NCI-H2196 (cell line): ENCODE measurements at regions not wholly inside any gene's neighbourhood (a gene's known extent, or its start where the extent isn't known, plus 50 kb on each side); places are given as distances from the start of the nearest gene placed in this dataset.
A peak's percentile ranks its signal among the peaks of the same experiment; 100 is the strongest.

Source experiments
- DNase-seq: peaks from one replicate; lab custom pipeline; 2025; ENCODE audit not compliant: unreplicated experiment; lab: John Stamatoyannopoulos, UW

DNA sequence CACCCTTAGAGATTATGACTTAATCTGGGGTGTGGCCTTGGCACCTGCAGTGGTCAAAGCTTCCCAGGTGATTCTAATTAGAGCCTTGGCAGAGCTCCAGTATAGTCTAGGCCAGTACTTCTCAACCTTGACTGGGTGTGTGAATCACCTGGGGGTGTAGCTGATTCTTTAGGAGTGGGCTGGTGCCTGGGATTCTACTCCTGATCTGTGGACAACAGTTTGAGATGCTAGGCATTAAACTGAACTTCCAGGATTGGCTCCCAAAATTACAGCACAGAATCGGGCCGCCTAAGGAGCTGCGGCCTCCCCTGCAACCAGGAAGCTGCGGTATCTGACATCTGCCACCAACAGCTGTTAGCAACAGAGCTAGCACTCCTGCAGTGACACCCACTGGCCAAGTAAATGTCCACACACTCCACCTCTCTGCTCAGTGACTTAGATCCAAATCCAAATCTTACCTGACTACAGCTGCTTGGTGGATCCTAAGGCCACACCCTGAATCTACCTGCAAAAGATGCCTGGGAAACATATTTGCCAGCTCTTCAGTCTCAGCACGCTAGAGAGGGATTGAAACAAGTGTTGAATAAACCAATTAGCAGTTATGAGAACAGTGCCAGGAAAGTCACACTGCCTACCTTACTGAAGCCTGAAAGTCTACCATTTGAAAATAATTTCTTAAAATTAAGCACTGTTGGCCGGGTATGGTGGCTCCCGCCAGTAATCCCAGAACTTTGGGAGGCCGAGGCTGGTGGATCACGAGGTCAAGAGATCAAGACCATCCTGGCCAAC is 126.7 kb downstream of the UNC5CL start:
- peak; percentile 84 for DNase-seq

DNA sequence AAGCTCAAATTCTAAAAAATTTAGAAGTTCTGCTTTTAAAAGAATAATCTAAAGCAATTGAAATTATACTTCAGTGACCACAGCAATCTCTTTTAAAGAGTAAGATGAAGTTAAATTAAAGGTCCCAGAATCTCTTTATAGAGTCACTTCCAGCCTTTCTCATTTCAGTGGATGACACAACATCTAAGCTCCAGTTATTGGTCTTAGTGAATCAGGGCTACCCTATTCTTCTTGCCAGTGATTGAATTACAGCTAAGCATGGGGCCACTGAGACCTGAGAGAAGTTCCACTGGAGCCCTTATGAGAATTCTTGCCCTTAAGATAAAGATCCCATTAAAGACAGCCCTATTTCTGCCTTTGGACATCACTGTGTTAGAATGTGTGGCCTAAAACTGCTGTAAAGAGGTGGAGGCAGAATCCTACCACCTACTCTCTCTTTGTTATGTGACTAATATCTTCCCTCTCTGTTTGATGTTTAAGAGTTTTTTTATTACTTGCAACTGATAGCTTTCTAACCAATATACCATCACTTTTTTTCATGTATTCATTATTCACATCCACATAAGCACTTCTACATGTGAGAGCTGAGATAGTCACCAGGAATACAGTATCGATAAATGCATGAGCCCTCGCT is 128.6 kb downstream of the UNC5CL start:
- DNase-seq: no peak

DNA sequence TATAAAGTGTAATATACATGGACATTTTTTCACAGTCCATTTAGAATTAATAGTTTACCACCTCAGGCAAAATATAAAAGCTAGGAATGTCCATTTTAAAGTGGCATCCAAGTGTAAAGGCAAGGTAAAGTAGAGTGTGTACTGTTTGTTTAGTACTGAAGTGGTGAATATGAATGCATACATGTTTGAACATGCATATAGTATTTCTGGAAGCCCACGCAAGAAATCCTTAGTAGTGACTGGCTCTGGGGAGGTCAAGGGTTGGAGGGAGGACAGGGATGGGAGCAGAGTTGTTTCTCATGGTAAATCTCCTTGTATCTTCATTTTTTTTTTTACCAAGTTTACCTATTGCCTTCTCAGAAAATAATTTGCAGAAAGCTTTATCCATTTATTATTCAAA is 129.2 kb downstream of the UNC5CL start:
- no peak for DNase-seq

DNA sequence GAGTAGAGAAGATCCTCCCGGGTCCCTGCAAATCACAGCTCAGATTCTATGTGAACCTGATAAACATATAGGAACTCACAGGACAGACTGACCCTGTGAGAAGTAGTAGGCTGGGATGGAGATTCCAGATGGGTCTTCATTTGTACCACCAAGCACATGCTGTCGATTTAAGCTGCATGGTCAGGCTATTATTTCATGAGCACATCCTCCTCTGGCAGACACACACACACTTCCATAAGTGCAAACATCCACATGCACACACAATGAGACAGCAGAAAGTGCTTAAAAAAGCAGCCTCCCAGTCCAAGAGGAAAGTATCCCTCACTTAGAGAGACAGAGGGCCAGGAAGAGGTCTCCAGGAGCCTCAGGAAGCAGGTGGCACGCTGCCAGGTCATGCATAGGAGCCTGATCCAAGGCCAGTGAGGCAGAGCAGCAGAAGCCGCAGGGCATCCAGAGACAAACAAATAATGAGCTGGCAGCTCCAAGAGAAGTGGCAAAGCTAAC is 131.8 kb downstream of the UNC5CL start:
- peak; percentile 78 for DNase-seq

DNA sequence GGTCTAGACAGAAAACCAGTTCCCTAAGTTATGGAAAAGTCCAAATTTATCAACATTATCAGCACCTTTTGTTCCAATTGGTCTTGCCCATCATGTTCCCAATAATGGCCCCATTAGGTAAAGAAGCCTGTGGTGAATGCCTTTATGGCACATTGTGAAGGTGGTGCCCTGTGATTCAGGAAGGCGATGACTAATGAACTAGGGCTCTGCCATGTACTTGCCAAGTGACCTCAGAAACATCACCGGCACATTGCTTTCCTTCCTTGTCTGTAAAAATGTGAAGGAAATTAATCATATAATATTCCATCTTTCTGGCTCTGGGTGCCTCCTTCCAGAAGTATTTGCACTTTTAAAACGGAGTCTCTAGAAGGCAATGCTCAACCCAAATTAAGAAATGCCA is 132.3 kb downstream of the UNC5CL start:
- peak; percentile 32 for DNase-seq

DNA sequence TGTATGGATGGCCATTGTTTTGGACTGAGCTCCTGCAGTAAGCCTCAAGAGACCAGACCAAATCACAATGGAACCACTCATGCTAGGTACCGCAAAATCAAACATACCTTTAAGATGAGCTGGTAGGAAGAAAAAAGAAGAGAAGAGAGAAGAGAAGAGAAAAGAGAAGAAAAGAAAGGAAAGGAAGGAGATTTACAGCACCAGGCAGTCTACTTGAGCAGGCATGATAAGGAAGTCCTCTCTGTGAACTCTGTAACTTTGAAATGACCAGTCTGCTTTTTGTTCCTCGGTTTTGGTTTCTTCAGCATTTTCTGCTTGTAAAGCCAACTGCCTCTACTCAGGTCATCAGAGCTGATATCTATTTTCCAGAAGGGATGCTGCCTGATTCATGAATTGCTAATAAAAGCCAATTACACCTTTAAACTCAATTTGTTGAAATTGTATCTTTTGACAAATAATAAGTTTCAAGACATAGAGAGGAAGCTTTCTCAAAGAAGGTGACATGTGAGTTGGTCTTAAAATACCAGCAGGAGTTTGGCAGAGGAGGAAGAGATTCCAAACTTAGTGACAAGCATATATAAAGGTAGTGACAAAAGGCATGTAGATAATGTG is 134.3 kb downstream of the UNC5CL start:
- no peak for DNase-seq

DNA sequence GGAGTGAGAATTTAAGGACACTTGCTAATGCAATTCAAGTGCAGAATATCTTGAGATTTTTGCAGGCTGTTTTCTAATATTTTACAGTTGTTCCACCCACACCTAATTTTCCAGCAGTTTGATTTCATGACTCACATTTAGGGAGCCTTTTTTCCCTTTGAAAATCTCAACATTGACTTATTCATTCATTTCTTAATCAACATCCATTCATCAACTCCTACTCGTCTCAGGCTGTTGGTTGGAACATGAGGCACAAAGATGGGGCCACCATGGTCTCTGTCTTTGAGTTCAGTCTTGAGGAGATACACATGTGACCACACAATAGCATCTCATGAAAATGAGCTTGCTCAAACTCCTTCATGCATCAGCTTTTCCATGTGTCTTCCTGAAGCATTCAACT is 135.6 kb downstream of the UNC5CL start:
- no peak for DNase-seq

DNA sequence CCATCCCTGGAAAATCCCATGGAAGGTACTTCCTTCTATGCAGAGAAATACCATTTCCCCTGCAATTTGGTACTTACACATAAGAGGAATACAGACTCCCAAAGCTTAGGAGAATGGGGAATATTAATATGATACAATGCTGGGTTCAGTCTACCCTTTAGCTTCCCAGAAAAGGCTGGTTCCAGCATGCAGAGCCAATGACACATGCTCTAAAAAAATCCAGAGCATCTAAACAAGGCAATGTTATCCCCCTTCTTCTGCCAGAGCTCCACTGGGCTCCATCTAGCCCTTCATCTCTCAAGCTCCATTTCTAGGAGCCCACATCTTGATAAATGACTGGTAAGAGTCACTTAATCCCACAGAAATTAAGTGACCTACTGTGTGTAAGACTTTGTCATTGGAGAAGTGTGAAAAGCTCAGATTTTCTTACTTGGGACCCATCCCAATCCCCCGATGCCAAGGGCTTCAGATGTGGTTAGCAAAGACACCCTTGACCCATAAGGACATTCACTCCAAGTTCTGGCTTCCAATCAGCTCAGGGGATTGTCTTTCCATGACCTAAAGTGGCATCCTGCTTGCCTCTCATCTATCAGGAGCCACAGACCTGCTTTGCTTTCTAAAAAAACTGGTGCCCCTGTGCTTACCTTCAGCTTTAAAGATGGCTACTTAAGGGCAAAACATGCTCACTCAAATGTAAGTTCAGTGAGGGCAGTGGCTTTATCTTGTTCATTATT is 137.5 kb downstream of the UNC5CL start:
- no peak for DNase-seq

DNA sequence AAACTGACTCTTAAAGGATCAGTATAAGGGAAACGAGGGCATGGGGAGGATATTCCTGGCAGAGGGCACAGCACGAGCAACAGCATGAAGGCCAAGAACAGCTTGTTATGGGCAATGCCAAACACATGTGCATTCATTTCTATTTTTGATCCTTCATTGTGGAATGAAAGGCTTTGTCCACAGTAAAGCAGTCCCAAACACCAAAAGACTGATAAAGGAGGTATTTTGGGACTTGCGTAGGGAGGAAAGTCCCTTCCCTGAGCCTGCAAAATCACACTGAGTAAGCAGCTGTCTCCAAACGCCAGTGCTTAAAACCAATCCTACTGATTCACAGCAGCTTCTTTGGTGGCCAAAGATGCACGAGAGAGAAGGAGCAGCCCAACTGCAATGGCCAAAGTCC is 138.2 kb downstream of the UNC5CL start:
- no peak for DNase-seq

DNA sequence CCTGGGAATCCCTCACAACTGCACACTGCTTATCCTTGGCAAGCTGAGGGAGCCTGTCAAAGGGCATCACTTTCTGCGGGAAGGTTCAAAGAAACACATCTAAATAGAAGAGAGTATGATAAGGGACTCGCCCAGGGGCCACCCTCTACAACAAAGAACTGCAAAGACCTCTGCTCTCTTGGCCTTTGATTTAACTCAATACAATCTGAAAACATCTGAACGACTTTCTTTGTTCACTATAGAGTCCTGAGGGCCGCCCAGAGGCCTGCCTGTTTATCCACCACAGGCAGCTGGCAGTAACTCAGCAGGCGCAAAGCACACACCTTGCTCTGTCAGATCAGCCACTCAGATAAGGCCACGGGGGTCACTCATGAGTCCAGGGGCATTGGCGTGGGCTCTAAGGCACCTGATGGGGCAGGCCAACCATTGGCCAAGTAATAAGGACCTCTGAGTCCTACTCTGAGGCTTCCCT is 139.3 kb downstream of the UNC5CL start:
- peak; percentile 28 for DNase-seq

DNA sequence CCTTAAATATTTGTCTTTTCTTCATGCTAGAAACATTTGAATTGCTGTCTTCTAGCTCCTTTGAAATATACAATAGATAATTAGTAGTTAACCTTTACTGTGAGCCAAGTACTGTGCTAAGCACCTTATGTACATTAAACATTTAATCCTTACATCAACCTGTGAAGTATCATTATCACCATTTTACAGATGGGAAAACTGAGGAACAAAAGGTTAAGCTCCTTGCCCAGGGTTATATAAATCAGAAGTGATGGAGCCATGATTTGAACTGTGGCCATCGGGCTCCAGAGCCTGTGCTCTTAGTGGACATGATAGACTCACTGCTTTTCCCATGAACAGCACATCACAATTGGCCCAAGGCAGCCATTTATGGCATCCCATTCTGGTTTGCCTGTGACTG is 140.9 kb downstream of the UNC5CL start:
- DNase-seq: no peak

DNA sequence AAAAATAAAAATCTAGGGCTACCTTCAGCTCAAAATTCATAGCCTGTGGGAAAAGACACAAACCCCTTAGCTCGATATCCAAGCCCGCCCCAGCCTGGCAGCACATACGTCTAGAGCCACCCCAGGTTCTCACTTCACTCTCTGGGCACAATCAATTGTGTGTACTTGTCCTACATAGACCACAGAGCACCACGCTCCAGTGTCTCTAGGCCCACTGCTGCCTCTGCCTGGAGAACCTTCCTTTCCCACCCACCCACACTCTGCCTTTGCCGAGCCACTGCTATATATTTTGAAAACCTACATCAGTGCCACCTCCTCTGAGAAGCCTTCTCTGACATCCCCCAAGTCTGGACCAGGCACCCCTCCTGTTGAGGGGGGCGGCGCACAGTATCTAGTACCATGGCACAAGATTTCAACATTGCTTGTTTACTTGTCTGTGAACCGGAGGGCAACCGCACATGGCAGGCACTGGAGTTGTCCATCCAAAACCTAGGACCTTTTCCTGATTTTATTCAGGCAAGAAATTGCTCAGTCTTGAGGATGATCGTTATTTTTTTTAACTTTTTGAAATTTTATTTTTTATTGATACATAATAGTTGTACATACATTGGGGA is 141.5 kb downstream of the UNC5CL start:
- DNase-seq: no peak

DNA sequence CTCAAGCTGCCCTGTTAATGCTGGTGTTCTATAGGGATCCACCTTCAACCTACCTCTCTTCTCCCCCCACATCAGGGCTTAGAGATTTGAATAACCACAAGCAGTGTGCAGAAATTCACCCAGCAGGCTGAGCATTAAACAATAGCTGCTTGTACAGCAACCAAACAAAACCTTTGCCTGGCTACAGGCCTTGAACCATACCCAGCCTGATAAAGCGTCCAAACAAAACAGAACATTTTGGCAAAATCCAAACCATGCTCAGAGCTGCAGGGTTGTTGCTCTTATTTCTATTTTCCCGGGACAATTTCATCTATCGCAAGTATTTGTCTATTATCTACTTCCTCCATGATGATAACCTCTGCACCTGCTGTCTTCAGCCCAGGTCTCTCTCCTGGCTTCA is 142.3 kb downstream of the UNC5CL start:
- DNase-seq: no peak

DNA sequence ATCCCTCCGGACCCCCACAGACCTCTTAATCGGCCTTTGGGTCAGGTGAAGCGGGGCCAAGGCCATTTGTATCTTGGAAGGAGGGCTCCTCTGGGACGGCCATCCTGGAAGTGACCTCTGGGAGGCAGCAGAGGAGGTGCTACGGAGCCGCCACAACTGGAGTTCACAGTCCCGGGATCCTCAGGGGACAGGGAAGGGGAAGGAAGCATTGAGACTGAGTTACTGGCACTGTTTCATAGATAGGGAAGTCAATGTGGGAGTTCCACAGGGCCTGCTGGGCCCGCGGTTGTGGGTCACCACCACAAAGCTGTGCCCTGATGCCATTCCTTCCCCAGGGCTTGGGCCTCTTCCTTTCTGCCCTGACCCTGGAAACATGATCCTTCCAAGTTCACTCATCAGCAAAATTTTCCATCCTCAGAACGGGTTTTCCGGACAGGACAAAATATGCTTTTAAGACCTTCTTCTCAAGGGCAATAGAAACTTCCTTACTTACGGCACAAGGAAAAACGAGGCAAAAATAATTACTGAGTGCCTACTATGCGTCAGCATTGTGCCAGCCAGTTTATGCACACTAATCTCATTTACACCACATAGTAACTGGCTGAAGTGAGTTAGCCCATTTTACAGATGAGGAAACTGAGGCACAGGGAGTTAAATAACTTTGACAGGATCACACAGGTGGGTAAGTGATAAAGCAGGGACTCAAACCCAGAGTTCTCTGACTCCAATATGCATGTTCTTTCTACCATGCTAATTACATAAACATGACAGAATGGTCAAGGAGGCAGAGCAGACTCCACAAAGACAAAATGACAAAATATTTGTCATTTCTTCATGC is 143.8 kb downstream of the UNC5CL start:
- DNase-seq: peak; percentile 11

DNA sequence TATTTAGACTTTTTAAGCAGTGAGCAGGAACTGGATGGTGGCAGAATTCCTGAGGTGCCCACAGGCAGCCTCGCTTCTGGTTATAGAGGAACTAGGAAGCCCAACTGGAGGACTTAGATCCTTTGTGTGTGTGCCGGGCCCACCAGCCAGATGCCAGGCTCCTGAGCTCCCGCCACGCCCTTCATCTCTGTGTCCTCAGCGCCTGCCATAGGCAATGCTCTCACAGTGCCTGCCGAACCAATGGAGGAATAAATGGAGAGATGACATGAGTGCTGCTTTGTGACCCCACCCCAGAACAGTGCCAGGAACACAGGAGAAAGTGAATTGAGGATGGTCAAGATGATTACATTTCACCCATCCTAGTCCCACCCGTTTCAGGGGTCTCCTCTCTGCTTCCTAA is 146.0 kb downstream of the UNC5CL start:
- no peak for DNase-seq

DNA sequence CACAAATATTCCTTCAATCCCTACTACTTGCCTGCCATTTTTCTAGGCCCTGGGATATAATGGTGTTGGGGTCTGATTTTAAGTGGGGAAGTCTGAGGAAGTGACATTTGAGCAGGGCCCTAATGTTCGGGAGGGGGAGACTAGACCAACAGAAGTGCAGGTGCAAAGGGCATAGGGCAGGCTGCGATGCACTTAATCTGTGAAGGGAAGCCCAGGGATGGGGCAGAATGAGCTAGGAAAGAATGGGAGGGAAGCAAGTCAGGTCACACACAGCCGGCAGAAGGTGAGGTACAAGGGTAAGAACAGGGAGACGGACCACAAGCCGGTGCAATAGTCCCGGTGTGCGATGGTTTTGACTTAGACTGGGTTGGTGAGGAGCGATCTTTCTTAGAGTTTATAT is 146.8 kb downstream of the UNC5CL start:
- no peak for DNase-seq

DNA sequence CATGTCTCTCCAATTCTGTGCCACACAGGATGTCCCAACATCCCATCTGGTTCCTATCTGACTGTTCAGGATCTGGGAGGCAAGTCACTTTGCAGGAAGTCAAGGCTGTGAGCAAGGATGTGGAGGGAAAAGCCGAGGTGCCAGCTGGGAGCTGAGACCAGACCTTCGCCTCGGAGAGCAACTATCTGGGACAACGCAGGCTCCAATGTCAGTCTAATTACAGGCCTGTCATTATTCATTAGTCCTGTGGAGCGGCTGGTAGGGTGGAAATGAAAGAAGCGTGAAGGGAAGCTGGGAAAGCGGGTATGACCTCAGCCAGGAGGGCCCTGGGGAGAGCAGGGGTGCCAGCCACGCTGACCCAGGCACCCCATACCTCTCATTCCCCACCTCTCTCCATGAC is 147.3 kb downstream of the UNC5CL start:
- DNase-seq: no peak

DNA sequence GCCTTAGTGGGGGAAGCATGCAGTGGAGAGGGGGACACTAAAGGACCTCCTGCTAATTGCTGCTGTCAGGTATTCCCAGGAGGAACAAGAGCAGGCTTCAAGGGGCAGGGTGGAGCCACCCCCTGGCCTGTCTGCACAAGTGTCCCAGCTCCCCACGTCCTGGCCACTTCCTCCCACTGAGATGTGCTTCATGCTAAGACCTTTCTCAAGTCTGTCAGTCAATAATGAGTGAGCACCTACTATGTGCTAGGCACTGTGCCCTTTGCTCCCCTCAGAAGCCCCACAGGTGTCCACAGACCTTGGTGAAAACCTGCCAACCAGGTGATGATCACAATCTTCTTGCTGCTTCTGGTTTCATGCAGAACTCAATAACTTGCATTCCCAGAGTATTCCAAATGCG is 147.9 kb downstream of the UNC5CL start:
- DNase-seq: no peak

DNA sequence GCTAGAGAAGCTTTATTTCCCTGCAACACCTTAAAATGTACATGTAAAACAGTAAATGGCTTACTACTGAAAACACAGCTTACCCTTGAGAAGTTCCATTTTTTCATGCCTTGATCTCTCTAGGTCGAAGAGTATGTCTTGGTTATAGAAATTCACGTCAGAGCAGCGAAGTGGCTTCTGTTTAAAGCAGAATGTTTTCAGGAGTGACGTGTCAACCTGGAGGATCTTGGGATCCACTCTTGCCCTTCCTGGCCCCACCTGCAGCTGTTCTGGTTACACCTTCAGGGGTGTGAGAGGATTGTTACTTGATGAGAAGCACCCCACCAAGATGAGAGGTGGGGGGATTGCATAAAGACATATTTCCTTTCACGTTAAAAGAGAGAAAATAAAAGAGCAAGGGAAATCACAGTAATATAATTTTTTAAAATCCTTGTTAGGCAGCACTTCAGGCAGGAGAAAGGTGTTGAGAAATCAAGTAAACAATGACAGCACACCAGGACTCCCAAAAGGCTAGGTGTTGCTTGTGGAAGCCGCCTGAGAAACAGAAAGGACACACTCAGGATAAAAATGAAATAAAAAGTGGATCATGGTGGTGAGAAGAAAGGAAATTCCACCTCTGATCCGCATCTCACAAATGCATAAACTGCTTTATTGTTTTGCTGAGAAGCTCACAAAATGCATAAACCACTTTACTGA is 149.7 kb downstream of the UNC5CL start:
- DNase-seq: no peak
